Fibroblast of lung (primary cell): ENCODE measurements at regions not wholly inside any gene's neighbourhood (a gene's known extent, or its start where the extent isn't known, plus 50 kb on each side); places are given as distances from the start of the nearest gene placed in this dataset.

Source experiments
- DNase-seq, 2 donors: peaks; one replicate each; pipeline versions ENCODE4 v3.0.0 to v3.0.0-alpha.2; 2010; ENCODE audit warnings: low read depth in 2 of 2
- H2AFZ ChIP-seq: 2 replicates; pipeline ENCODE4 v1.5.1; 2012; ENCODE audit warnings: low read length, control low read depth, inconsistent platforms
- H3K27ac ChIP-seq: 2 replicates; pipeline ENCODE4 v1.5.1; 2011; ENCODE audit warnings: low read length, control low read depth; ENCODE audit not compliant: insufficient read depth
- H3K27me3 ChIP-seq: 2 replicates; pipeline ENCODE4 v1.5.1; 2011; ENCODE audit warnings: mild to moderate bottlenecking, low read length; ENCODE audit not compliant: control insufficient read depth, insufficient read depth
- H3K36me3 ChIP-seq: 2 replicates; pipeline ENCODE4 v1.5.1; 2011; ENCODE audit warnings: low read length; ENCODE audit not compliant: control insufficient read depth, insufficient read depth
- H3K4me1 ChIP-seq: 2 replicates; pipeline ENCODE4 v1.5.1; 2011; ENCODE audit warnings: low read length; ENCODE audit not compliant: control insufficient read depth, insufficient read depth; ENCODE audit errors: extremely low read depth
- H3K4me2 ChIP-seq: 2 replicates; pipeline ENCODE4 v1.5.1; 2011; ENCODE audit warnings: low read length, control low read depth; ENCODE audit not compliant: insufficient read depth; ENCODE audit errors: extremely low read depth
- H3K4me3 ChIP-seq, 4 experiments: fragments of 200-600 bp in 1 of 4; sonication (generic) in 1 of 4; replicated peaks in 1 of 4; 2 replicates each; pipeline ENCODE4 v1.5.1; 2011 to 2016; ENCODE audit warnings: low read length in 4 of 4, low read depth in 3 of 4, mild to moderate bottlenecking in 3 of 4, control low read depth in 2 of 4, inconsistent platforms in 1 of 4, mixed read lengths in 1 of 4; ENCODE audit not compliant: insufficient read depth in 1 of 4; ENCODE audit errors: control extremely low read depth in 1 of 4
- H3K79me2 ChIP-seq: 2 replicates; pipeline ENCODE4 v1.5.1; 2012; ENCODE audit warnings: mild to moderate bottlenecking, low read length, inconsistent platforms; ENCODE audit not compliant: control insufficient read depth, insufficient read depth
- H3K9ac ChIP-seq: 2 replicates; pipeline ENCODE4 v1.5.1; 2011; ENCODE audit warnings: mild to moderate bottlenecking, low read length, control low read depth; ENCODE audit not compliant: insufficient read depth
- H3K9me3 ChIP-seq: 2 replicates; pipeline ENCODE4 v1.5.1; 2012; ENCODE audit warnings: low read depth, low read length; ENCODE audit not compliant: control insufficient read depth, insufficient read depth
- H4K20me1 ChIP-seq: 2 replicates; pipeline ENCODE4 v1.5.1; 2011; ENCODE audit warnings: low read length; ENCODE audit not compliant: control insufficient read depth, insufficient read depth; ENCODE audit errors: extremely low read depth
- EZH2 ChIP-seq: IDR thresholded peaks from 2 replicates; pipeline ENCODE4 v1.5.1; 2012; ENCODE audit warnings: low read length, control low read depth, mild to moderate bottlenecking; ENCODE audit errors: missing control alignments
- TF ChIP-seq, protein P1 (sequence below), 2 donors: IDR thresholded peaks in 1 of 2; conservative IDR thresholded peaks in 1 of 2; 1 replicate in 1 of 2; 2 replicates in 1 of 2; pipeline ENCODE4 v1.5.1; 2011 to 2012; ENCODE audit warnings: low read length in 2 of 2, control low read depth in 1 of 2, inconsistent platforms in 1 of 2, low read depth in 1 of 2, mild to moderate bottlenecking in 1 of 2

DNA sequence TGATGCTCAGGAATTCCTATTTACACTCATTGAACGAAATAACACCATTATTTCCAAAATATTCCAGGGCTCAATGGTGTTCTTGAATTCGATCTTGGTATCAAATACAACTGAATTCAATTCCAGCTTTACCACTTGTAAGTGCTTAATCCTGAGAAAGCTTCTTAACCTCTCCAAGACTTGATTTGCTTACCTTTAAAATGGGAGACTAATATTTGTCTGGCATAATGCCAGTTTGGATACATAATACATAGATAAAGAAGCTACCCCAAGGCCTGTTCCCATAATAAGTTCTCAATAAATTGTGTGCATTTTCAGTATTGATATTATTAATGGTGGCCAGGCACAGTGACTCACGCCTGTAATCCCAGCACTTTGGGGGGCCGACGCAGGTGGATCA, 368.9 kb upstream of the MAF start:
- no peaks in the 10 kb centered on the region for H3K27me3 ChIP-seq
- H3K9me3 ChIP-seq: no peaks in the 10 kb centered on the region
- no peak overlapping the region for H2AFZ ChIP-seq
- H3K36me3 ChIP-seq: no peaks in the 10 kb centered on the region
- DNase-seq: no peak
- TF ChIP-seq, protein P1, sequence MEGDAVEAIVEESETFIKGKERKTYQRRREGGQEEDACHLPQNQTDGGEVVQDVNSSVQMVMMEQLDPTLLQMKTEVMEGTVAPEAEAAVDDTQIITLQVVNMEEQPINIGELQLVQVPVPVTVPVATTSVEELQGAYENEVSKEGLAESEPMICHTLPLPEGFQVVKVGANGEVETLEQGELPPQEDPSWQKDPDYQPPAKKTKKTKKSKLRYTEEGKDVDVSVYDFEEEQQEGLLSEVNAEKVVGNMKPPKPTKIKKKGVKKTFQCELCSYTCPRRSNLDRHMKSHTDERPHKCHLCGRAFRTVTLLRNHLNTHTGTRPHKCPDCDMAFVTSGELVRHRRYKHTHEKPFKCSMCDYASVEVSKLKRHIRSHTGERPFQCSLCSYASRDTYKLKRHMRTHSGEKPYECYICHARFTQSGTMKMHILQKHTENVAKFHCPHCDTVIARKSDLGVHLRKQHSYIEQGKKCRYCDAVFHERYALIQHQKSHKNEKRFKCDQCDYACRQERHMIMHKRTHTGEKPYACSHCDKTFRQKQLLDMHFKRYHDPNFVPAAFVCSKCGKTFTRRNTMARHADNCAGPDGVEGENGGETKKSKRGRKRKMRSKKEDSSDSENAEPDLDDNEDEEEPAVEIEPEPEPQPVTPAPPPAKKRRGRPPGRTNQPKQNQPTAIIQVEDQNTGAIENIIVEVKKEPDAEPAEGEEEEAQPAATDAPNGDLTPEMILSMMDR (conservative IDR thresholded peaks at IDR 0.05 in 1 of 2, IDR thresholded peaks at IDR 0.05 in 1 of 2; ENCODE audit: low read depth in 1 of 2, low read length in 2 of 2): no peak
- no peak for TF ChIP-seq EZH2
- no peak overlapping the region for H3K4me2 ChIP-seq
- H4K20me1 ChIP-seq: no peaks in the 10 kb centered on the region
- H3K9ac ChIP-seq: no peak overlapping the region
- H3K27ac ChIP-seq: no peak overlapping the region
- no peaks in the 10 kb centered on the region for H3K79me2 ChIP-seq
- H3K4me3 ChIP-seq: no peak overlapping the region
- H3K4me1 ChIP-seq: no peaks in the 10 kb centered on the region

GRCh38 chr16:79966226-79966625, 365.7 kb upstream of the MAF start:
- Histone ChIP-seq H3K36me3 (no peaks in the 10 kb centered on the region), H3K4me3 (no peak overlapping the region), H4K20me1 (no peaks in the 10 kb centered on the region), H3K79me2 (no peaks in the 10 kb centered on the region), H3K4me1 (no peaks in the 10 kb centered on the region), H3K9me3 (no peaks in the 10 kb centered on the region), H3K27ac (no peak overlapping the region), H3K27me3 (no peaks in the 10 kb centered on the region), H3K4me2 (no peak overlapping the region), H3K9ac (no peak overlapping the region), H2AFZ (no peak overlapping the region)
- TF ChIP-seq, protein P1 (conservative IDR thresholded peaks at IDR 0.05 in 1 of 2, IDR thresholded peaks at IDR 0.05 in 1 of 2; ENCODE audit: low read depth in 1 of 2, low read length in 2 of 2): no peak
- TF ChIP-seq EZH2: no peak
- DNase-seq: no peak

GRCh38 chr16:79965718-79966117, 365.2 kb upstream of the MAF start:
- Histone ChIP-seq H3K27ac (no peak overlapping the region), H3K79me2 (no peaks in the 10 kb centered on the region), H4K20me1 (no peaks in the 10 kb centered on the region), H3K9ac (no peak overlapping the region), H3K9me3 (no peaks in the 10 kb centered on the region), H3K4me1 (no peaks in the 10 kb centered on the region), H3K4me2 (no peak overlapping the region), H2AFZ (no peak overlapping the region), H3K27me3 (no peaks in the 10 kb centered on the region), H3K4me3 (no peak overlapping the region), H3K36me3 (no peaks in the 10 kb centered on the region)
- no peak for TF ChIP-seq EZH2
- TF ChIP-seq, protein P1 (conservative IDR thresholded peaks at IDR 0.05 in 1 of 2, IDR thresholded peaks at IDR 0.05 in 1 of 2; ENCODE audit: low read depth in 1 of 2, low read length in 2 of 2): no peak
- no peak for DNase-seq
